GM18511 (cell line): ENCODE measurements at regions not wholly inside any gene's neighbourhood (a gene's known extent, or its start where the extent isn't known, plus 50 kb on each side); places are given as distances from the start of the nearest gene placed in this dataset.

Experiments used
- ATAC-seq: cut with Tn5 transposase; IDR thresholded peaks from one replicate; pipeline ENCODE4 v1.9.1; 2021; ENCODE audit warnings: mild to moderate bottlenecking, moderate library complexity; ENCODE audit not compliant: unreplicated experiment

- ATAC-seq: no peak
Observed at GRCh38 chr9:10674586-10674985, 61.8 kb upstream of the PTPRD start.

- no peak for ATAC-seq
Observed at GRCh38 chr9:10678010-10678409, 65.2 kb upstream of the PTPRD start.

GRCh38 chr9:10678790-10679189 lies 66.0 kb upstream of the PTPRD start:
- no peak for ATAC-seq

- no peak for ATAC-seq
Observed at GRCh38 chr9:10686943-10687342, 74.1 kb upstream of the PTPRD start.

- no peak for ATAC-seq
Observed at GRCh38 chr9:10690546-10690945, 77.7 kb upstream of the PTPRD start.

- no peak for ATAC-seq
Observed at GRCh38 chr9:10697044-10697443, 84.2 kb upstream of the PTPRD start.

GRCh38 chr9:10700291-10700690 lies 87.5 kb upstream of the PTPRD start:
- ATAC-seq: no peak

GRCh38 chr9:10700915-10701314 lies 88.1 kb upstream of the PTPRD start:
- ATAC-seq: no peak

- no peak for ATAC-seq
Observed at GRCh38 chr9:10701906-10702305, 89.1 kb upstream of the PTPRD start.

GRCh38 chr9:10703139-10703538 lies 90.3 kb upstream of the PTPRD start:
- no peak for ATAC-seq

- no peak for ATAC-seq
Observed at GRCh38 chr9:10704720-10705119, 91.9 kb upstream of the PTPRD start.

GRCh38 chr9:10705383-10705782 lies 92.6 kb upstream of the PTPRD start:
- ATAC-seq: no peak

GRCh38 chr9:10706788-10707187 lies 94.0 kb upstream of the PTPRD start:
- ATAC-seq: no peak

GRCh38 chr9:10721301-10721700 lies 108.5 kb upstream of the PTPRD start:
- ATAC-seq: no peak

GRCh38 chr9:10729213-10729612 lies 116.4 kb upstream of the PTPRD start:
- no peak for ATAC-seq

GRCh38 chr9:10744669-10745068 lies 131.9 kb upstream of the PTPRD start:
- no peak for ATAC-seq

GRCh38 chr9:10753474-10753873 lies 140.7 kb upstream of the PTPRD start:
- ATAC-seq: no peak

GRCh38 chr9:10764481-10764880 lies 151.7 kb upstream of the PTPRD start:
- ATAC-seq: no peak

- ATAC-seq: no peak
Observed at GRCh38 chr9:10773136-10773535, 160.3 kb upstream of the PTPRD start.

GRCh38 chr9:10774051-10774450 lies 161.2 kb upstream of the PTPRD start:
- no peak for ATAC-seq

GRCh38 chr9:10785255-10785654 lies 172.5 kb upstream of the PTPRD start:
- no peak for ATAC-seq

- ATAC-seq: no peak
Observed at GRCh38 chr9:10793306-10793705, 180.5 kb upstream of the PTPRD start.

GRCh38 chr9:10804486-10804885 lies 191.7 kb upstream of the PTPRD start:
- no peak for ATAC-seq

- ATAC-seq: no peak
Observed at GRCh38 chr9:10806868-10807267, 194.1 kb upstream of the PTPRD start.
